Activated T-cell treated with anti-CD3 and anti-CD28 coated beads for 48 hours (primary cell): ENCODE measurements at regions not wholly inside any gene's neighbourhood (a gene's known extent, or its start where the extent isn't known, plus 50 kb on each side); places are given as distances from the start of the nearest gene placed in this dataset.

ENCODE experiments used
- DNase-seq: peaks from one replicate; pipeline ENCODE4 v3.0.0-alpha.2; 2020; ENCODE audit warnings: low read depth

DNA sequence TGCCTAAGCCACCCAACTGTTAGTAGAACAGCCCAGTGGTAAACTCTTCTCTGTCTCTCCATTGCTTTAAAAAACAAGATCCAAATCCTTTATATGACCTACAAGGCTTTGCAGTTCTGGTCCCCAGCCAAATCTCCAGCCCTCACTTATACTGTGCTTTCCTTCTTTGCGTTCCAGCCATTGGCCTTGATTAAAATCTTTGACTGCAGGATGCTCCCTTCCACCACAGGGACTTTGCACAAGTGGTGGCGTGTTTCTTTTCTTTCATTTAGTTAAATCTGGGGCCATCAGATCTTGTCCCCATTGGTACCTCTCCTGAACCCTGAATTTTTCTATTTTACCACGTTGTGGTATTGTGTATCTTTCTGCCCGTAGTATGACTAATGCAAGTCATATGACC, 183.7 kb downstream of the VRK1 start:
- no peak for DNase-seq

- DNase-seq, result no peak
These were observed 189.3 kb downstream of the VRK1 start for GRCh38 chr14:96986256-96987085.

GRCh38 chr14:96987086-96987474, 189.9 kb downstream of the VRK1 start:
- no peak for DNase-seq

- no peak for DNase-seq
These were observed 190.6 kb downstream of the VRK1 start for GRCh38 chr14:96987771-96988170.

GRCh38 chr14:96989306-96989705, 192.1 kb downstream of the VRK1 start:
- no peak for DNase-seq

DNA sequence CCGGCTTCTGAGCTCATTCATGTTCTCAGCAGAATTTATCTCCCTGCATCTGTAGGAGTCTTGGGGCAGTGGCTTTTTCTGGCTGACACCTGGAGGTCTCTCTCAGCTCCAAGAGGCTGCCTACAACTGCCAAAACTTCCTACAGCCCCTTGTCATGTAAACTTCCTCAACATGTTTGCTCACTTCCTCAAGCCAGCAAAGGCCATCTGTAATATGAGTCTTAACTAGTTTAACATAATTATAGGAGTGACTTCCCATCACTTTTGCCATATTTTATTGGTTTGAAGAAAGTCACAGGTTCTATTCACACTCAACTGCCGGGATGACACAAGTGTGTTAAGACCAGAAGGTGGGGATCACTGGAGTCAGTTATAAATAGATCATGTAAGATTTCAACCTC, 194.0 kb downstream of the VRK1 start:
- no peak for DNase-seq

DNA sequence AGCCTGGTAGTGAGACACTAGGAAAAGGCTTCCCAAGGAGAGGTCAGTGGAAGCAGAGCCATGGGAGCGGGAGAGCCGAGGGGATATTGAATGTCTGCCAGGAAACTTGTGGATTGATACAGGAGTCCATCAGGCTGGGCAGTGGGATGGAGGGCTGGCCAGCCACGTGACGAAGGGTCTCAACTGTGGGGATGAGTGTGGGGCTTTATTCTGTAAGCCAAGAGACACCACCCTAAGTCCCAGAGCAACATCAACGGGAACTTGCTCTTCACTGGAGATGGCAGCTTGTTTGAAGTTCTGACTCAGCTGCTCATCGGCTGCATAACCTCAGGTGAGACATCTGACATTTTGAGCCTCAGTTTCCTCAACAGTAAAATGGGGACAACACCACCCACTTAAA, 197.8 kb downstream of the VRK1 start:
- no peak for DNase-seq

GRCh38 chr14:96997269-96997668, 200.1 kb downstream of the VRK1 start:
- DNase-seq, result no peak

GRCh38 chr14:96997996-96998395, 200.8 kb downstream of the VRK1 start:
- DNase-seq, result no peak

- no peak for DNase-seq
These were observed 202.5 kb downstream of the VRK1 start for GRCh38 chr14:96999654-97000155.

GRCh38 chr14:97002454-97002853, 205.3 kb downstream of the VRK1 start:
- no peak for DNase-seq

DNA sequence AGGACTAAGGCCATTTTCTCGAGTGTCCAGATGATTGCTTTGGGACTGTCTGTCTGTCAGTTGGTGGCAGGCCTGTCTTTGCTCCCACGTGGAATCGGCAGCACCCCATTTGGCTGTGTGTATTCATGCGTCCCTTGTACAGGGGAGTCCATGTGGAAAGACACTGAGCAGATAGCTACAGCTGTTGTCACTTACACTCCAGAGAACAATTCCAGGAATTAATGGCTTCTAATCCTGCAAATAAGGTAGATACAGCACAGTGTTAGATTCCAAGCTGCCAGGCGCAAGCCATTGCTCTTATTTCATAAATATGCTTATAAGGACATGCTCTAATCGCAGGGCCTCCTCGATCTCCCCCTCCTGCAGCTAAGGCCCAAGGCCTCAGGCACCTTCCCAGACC, 208.8 kb downstream of the VRK1 start:
- no peak for DNase-seq

DNA sequence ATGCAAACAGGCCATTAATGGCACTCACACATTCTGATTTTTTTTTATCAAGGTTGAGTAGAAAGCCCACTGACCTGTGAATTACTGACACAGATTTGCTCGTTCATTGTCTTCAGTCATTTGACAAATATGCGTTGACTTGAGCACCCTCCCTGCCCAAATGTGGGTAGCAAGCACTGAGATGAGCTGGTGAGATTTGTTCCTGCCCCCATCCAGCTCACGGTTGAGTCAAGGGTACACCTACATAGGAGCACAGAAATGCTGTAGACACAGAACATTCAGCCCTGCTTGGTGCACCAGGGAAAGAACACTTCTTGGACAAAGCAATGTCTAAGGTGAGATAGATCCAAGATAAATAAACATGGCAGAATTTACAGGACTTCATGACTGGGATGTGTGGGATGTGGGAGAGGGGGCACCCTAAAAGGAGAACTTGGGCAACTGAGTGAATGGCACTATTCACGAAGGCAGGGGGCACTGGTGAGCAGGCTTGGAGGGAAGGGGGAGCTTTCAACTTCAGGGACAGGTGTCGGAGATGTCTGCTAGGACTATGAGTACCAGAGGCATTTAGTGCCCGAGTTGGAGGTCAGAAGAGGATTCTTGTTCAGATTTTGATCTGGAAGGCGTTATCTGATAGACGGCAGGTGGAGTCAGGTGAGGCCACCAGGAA, 213.4 kb downstream of the VRK1 start:
- no peak for DNase-seq

DNA sequence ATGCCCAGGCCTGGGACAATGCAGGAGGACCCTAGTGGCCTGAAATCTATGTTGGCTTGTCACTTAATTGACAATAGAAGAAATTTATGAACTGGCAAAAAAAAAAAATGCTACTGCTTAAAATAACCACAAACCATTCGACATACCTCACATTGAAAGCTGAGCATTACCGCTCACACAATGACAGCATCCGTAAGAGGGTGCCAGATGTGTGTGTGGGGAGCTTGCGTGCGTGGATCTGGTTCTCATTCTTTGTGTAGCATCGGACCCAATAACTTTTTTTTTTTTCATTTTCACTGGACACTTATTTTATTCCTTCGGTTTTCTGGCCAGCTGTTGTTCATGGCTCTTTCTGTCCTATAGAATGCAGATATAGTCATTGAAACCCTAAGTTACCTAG, 216.7 kb downstream of the VRK1 start:
- no peak for DNase-seq

GRCh38 chr14:97021001-97021400, 223.8 kb downstream of the VRK1 start:
- DNase-seq, result no peak

GRCh38 chr14:97021571-97022168, 224.5 kb downstream of the VRK1 start:
- DNase-seq, result no peak

DNA sequence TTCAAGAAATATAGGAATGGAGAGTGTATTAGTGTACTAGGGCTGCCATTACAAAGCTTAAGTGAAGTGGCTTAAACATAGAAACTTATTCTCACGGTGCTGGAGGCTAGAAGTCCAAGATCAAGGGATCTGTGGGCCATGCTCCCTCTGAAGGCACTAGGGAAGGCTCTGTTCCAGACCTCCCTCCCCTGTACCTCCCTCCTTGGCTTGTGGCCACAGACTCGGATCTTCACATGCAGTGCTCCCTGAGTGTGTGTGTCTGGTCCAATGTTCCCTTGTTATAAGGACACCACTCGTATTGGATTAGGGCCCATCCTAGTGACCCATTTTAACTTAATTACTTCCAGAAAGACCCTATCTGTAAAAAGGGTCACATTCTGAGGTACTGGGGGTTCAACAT, 225.6 kb downstream of the VRK1 start:
- DNase-seq, result no peak

- DNase-seq, result no peak
These were observed 226.7 kb downstream of the VRK1 start for GRCh38 chr14:97023871-97024270.

DNA sequence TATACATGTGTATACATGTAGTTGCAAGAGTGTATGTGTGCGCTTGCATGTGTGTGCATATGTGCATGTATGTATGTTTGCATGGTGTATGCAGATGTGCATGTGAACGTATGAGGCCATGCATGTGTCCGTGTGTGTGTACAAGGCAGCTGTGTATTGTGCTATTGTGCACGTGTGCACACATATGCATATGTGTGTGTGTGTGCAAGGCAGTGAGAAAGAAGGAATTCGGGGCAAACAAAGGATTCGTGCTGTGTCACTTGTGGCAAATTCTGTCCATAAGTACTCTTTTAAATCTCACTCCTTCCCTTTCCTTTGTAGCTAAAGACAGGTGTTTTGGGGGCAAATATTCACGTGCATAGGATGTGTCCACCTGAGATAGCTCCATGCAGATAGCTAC, 227.1 kb downstream of the VRK1 start:
- no peak for DNase-seq

DNA sequence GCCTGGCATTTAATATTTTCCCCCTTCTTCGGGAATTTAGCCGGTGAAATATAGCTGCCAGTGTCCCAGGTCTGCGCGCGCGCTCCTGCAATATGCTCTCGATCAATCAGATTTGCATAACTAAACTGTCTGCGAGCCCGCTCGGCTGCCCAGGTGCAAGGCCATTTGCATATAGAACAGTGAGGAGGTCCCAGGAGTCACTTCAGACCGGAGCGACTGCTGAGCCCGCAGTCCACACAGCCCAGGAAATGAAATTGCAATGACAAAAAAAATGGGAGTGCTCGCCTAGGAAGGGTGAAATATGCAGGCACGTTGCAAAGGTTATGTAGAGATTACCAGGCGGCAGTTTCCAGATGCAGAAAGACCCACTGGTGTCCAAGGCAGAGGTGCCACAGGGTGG, 228.5 kb downstream of the VRK1 start:
- DNase-seq, result no peak

DNA sequence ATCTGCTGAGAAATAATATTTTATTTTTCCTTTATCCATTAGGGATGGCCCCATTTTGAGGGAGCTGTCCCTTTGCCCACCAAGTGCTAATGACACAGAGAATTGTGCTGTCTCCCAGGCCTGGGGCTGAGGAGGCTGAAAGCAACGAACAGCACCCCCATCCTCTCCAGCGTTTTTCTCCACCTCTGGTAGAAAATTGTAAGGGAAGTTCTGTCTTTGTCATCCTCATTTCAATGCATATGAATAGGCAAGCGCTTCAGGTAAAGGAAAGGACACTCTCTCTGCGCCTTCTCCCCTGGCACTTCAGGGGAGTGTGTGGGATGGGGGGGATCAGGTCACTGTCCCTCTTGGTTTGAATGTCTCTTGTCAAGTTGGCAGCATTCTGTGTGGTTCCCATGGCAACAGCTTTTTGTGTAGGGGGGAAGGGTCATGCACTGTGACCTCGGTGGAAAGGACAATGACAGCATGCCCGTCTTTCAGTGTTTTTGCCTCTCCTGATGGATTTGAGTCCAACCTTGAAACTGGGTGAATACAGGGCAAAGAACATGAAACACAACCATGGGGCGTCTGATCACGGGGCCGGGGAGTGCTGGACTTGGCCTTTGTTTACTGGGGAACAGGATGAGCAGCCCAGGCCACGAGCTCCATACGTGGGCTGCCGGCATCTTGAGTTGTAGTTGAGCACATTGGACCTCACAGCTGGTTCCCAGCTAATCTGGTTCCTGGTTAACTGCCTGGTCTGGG, 230.2 kb downstream of the VRK1 start:
- no peak for DNase-seq

DNA sequence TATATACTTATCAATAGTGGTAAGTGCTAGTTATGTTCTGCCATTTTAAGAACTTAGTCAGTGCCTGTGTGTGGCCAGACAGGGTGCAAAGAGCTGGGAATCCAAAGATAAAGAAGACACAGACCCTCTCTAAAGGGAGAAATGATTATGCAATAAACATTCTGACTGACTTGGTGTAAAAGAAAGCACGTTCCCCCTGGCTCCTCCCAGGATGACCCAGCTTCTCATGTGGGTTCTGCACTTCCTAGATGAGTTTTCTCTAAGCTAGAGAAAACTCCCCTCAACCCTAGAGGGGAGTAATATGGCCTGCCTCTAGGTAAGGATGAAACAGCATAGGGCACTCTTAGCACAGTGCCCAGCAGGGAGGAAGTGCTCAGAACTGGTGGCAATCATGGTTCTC, 231.2 kb downstream of the VRK1 start:
- no peak for DNase-seq
